Aorta (tissue), 5 donors: ENCODE measurements at regions not wholly inside any gene's neighbourhood (a gene's known extent, or its start where the extent isn't known, plus 50 kb on each side); places are given as distances from the start of the nearest gene placed in this dataset.
"Not testable (repeated sequence)": the region's sequence is repeated elsewhere in the genome, so short reads cannot be mapped to it uniquely, and the experiment has no call there.

Experiments
- ATAC-seq: fragments of 200-7000 bp; cut with Tn5 transposase; one replicate; pipeline ENCODE4 v1.9.1; 2022; ENCODE audit warnings: moderate library complexity; ENCODE audit not compliant: low FRiP score
- DNase-seq, 2 donors: peaks; one replicate each; pipeline ENCODE4 v3.0.0-alpha.2; 2020
- H3K27ac ChIP-seq, 2 donors: one replicate each; pipeline ENCODE4 v1.5.1; 2013; ENCODE audit warnings: low read length in 2 of 2, mild to moderate bottlenecking in 2 of 2, moderate library complexity in 2 of 2, control low read depth in 1 of 2, inconsistent platforms in 1 of 2, low read depth in 1 of 2
- H3K27me3 ChIP-seq, 2 donors: one replicate each; pipeline ENCODE4 v1.6.1; 2013; ENCODE audit warnings: control low read depth in 1 of 2, low read length in 1 of 2, mild to moderate bottlenecking in 1 of 2, moderate library complexity in 1 of 2; ENCODE audit not compliant: insufficient read depth in 2 of 2, control insufficient read depth in 1 of 2
- H3K36me3 ChIP-seq, 2 donors: one replicate each; pipeline ENCODE4 v1.6.1; 2013; ENCODE audit warnings: control low read depth in 1 of 2, low read length in 1 of 2, mild to moderate bottlenecking in 1 of 2; ENCODE audit not compliant: insufficient read depth in 2 of 2, control insufficient read depth in 1 of 2
- H3K4me1 ChIP-seq, 2 donors: one replicate each; pipeline ENCODE4 v1.6.1; 2013; ENCODE audit warnings: low read length in 2 of 2, control low read depth in 1 of 2, mild to moderate bottlenecking in 1 of 2, moderate library complexity in 1 of 2; ENCODE audit not compliant: insufficient read depth in 2 of 2, control insufficient read depth in 1 of 2
- H3K4me3 ChIP-seq, 2 donors: one replicate each; pipeline ENCODE4 v1.5.1; 2013; ENCODE audit warnings: low read length in 2 of 2, control low read depth in 1 of 2, mild to moderate bottlenecking in 1 of 2
- H3K9me3 ChIP-seq: one replicate; pipeline ENCODE4 v1.6.1; 2013; ENCODE audit warnings: mild to moderate bottlenecking, low read length; ENCODE audit not compliant: control insufficient read depth
- WGBS, 2 donors: extraction: QIAGEN DNeasy Blood & Tissue Kit; methylation state at CpG; one replicate each; pipeline ENCODE4 v1.1.7; 2013; 5-methylcytosine and 5-hydroxymethylcytosine counted together
- intact Hi-C, 2 donors: fragments of 100-400 bp; cut with DNase I; formaldehyde crosslinking; loops; one replicate each; pipeline versions ENCODE4 v1.14.2 to v1.15.0; 2022
- donor health status: healthy with polysubstance abuse.
- donor health status: Bipolar disorder and iron deficiency.
- donor health status: DM: no; HTN: no; CAD: no.
- donor health status: DM: no; HTN: no; CAD: no.
- donor health status: DM: yes; HTN: yes; CAD: no.

- Histone ChIP-seq H3K36me3 (no peaks in the 10 kb centered on the region), H3K9me3 (no peaks in the 10 kb centered on the region), H3K4me1 (no peaks in the 10 kb centered on the region), H3K27ac (no peak overlapping the region), H3K4me3 (no peak overlapping the region), H3K27me3 (no peaks in the 10 kb centered on the region)
- intact Hi-C loops = no loop called here
- no peak for DNase-seq
- WGBS, 2 donors = 86 to 88% methylated on average over 1 of the region's 1 CpG
- no peak for ATAC-seq
These were observed 806.5 kb downstream of the PRELID2 start for GRCh38 chr5:145028626-145029025.

- no peak for DNase-seq
These were observed 807.9 kb downstream of the PRELID2 start for GRCh38 chr5:145027286-145027685.

GRCh38 chr5:145025775-145026174 lies 809.4 kb downstream of the PRELID2 start:
- H3K9me3 ChIP-seq = no peaks in the 10 kb centered on the region
- ATAC-seq (no peak), DNase-seq (no peak)
- H3K27ac ChIP-seq = no peak overlapping the region
- 80 to 87% methylated on average over 3 of the region's 3 CpGs for WGBS, 2 donors
- H3K27me3 ChIP-seq = no peaks in the 10 kb centered on the region
- intact Hi-C loops = no loop called here
- H3K36me3 ChIP-seq = no peaks in the 10 kb centered on the region
- no peaks in the 10 kb centered on the region for H3K4me1 ChIP-seq
- H3K4me3 ChIP-seq = no peak overlapping the region

More at GRCh38 chr5:145027286-145027685, 807.9 kb downstream of the PRELID2 start:
- H3K4me3 ChIP-seq = no peak overlapping the region
- intact Hi-C loops = no loop called here
- H3K9me3 ChIP-seq = no peaks in the 10 kb centered on the region
- H3K36me3 ChIP-seq = no peaks in the 10 kb centered on the region
- no peaks in the 10 kb centered on the region for H3K4me1 ChIP-seq
- ATAC-seq = no peak
- H3K27me3 ChIP-seq = no peaks in the 10 kb centered on the region
- H3K27ac ChIP-seq = no peak overlapping the region

- Histone ChIP-seq H3K36me3 (no peaks in the 10 kb centered on the region), H3K4me3 (no peak overlapping the region), H3K4me1 (no peaks in the 10 kb centered on the region), H3K27me3 (no peaks in the 10 kb centered on the region), H3K9me3 (peaks cover 1% of the 10 kb centered on the region), H3K27ac (no peak overlapping the region)
- DNase-seq (no peak), ATAC-seq (no peak)
- WGBS, 2 donors = 74 to 77% methylated on average over 1 of the region's 1 CpG
- intact Hi-C loops = no loop called here
These were observed 820.0 kb downstream of the PRELID2 start for GRCh38 chr5:145015146-145015545.

GRCh38 chr5:145014109-145014508 lies 821.0 kb downstream of the PRELID2 start:
- Histone ChIP-seq H3K27me3 (no peaks in the 10 kb centered on the region), H3K4me1 (no peaks in the 10 kb centered on the region), H3K36me3 (no peaks in the 10 kb centered on the region), H3K27ac (no peak overlapping the region), H3K4me3 (no peak overlapping the region), H3K9me3 (peaks cover 1% of the 10 kb centered on the region)
- no peak for ATAC-seq
- 84 to 87% methylated on average over 3 of the region's 3 CpGs for WGBS, 2 donors
- intact Hi-C loops = no loop called here
- DNase-seq = no peak

- H3K36me3 ChIP-seq = no peaks in the 10 kb centered on the region
- no peaks in the 10 kb centered on the region for H3K4me1 ChIP-seq
- H3K27ac ChIP-seq = no peak overlapping the region
- no peak overlapping the region for H3K4me3 ChIP-seq
- no peaks in the 10 kb centered on the region for H3K27me3 ChIP-seq
- no peak for DNase-seq
- intact Hi-C loops = no loop called here
- peaks cover 3% of the 10 kb centered on the region for H3K9me3 ChIP-seq
- no peak for ATAC-seq
These were observed 824.3 kb downstream of the PRELID2 start for GRCh38 chr5:145010834-145011233.

- Histone ChIP-seq H3K4me3 (no peak overlapping the region), H3K27ac (no peak overlapping the region), H3K36me3 (no peaks in the 10 kb centered on the region), H3K4me1 (no peaks in the 10 kb centered on the region), H3K27me3 (no peaks in the 10 kb centered on the region), H3K9me3 (peaks cover 2% of the 10 kb centered on the region)
- DNase-seq (no peak), ATAC-seq (no peak)
- 53 to 54% methylated on average over 2 of the region's 2 CpGs for WGBS, 2 donors
- intact Hi-C loops = no loop called here
These were observed 826.1 kb downstream of the PRELID2 start for GRCh38 chr5:145008876-145009530.

- DNase-seq, H3K4me1 ChIP-seq, intact Hi-C loops, ATAC-seq, H3K27ac ChIP-seq, H3K4me3 ChIP-seq, H3K9me3 ChIP-seq, H3K27me3 ChIP-seq, H3K36me3 ChIP-seq: not testable (repeated sequence)
These were observed 823.7 kb downstream of the KCTD16 start for GRCh38 chr5:144994356-144994755.

- ATAC-seq = no peak
- intact Hi-C loops = no loop called here
- Histone ChIP-seq H3K36me3 (no peaks in the 10 kb centered on the region), H3K4me1 (no peaks in the 10 kb centered on the region), H3K9me3 (no peaks in the 10 kb centered on the region), H3K4me3 (no peak overlapping the region), H3K27ac (no peak overlapping the region), H3K27me3 (no peaks in the 10 kb centered on the region)
- no peak for DNase-seq
These were observed 812.4 kb downstream of the KCTD16 start for GRCh38 chr5:144983101-144983500.
